ENCODE measurements at regions not wholly inside any gene's neighbourhood (a gene's known extent, or its start where the extent isn't known, plus 50 kb on each side); places are given as distances from the start of the nearest gene placed in this dataset.

DNA sequence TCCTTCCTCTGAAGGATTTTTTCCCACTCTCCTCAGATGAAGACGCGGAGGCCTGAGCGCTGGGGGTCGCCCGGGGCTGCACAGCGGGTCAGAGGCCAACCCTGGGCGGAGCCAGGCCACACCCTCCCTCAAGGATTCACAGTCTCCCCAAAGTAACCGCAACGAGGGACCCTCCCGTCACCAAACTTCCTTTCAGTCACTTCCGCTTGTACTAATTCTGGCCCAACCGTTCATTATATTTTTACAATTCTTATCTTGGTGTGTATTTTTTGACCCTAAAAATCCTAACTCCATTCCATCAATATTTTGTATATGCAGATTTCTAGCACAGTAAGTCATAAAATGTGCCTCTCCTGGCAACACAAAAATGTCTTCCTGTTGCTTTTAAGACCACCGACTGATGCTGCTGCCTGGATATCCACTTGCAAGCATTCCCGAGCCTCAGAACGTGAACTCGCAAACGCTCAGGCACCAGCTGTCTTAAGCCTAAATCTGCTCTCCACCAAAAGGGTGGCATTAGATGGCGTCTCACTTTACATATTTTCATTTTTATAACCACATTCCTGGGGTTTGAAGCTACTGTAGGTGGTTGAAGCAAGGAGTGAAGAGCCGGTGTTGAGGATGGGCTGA lies 128.0 kb downstream of the DLL1 start:
- H3K4me1 ChIP-seq (ENCODE audit: control insufficient read depth, extremely low read depth, insufficient read depth, low read length) = no peaks in the 10 kb centered on the region
- TF ChIP-seq EZH2 (IDR thresholded peaks at IDR 0.05; ENCODE audit: borderline replicate concordance, low read depth, low read length, severe bottlenecking) (no peak), POLR2AphosphoS5 (IDR thresholded peaks at IDR 0.05; ENCODE audit: insufficient read depth, low read depth, low read length) (no peak)
- no peak overlapping the region for H3K27ac ChIP-seq (ENCODE audit: insufficient read depth, low read depth, low read length)
- H4K20me1 ChIP-seq (replicated peaks; ENCODE audit: control insufficient read depth, extremely low read depth, insufficient read depth, low read length) = no peaks in the 10 kb centered on the region
- no peak overlapping the region for H3K4me3 ChIP-seq (replicated peaks in 1 of 3; ENCODE audit: insufficient read depth in 1 of 3, low read depth in 1 of 3, low read length in 3 of 3)
- intact Hi-C loops (cut with micrococcal nuclease) (no loop called here), dilution Hi-C loops (cut with MboI; ENCODE audit: extremely low pct_ligation_motif_present, low sequenced_read_pairs) (no loop called here)
- no peak overlapping the region for H3K4me2 ChIP-seq (ENCODE audit: insufficient read depth, low read length)
- ChIA-PET CTCF (no interaction called here), POLR2A (no interaction called here)
- DNase-seq (ENCODE audit: low read depth, low spot score) (no peak), FAIRE-seq (no peak)
- no peaks in the 10 kb centered on the region for H3K9me1 ChIP-seq (replicated peaks; ENCODE audit: control insufficient read depth, extremely low read depth, insufficient read depth, low read length)
- H3K79me2 ChIP-seq (ENCODE audit: control insufficient read depth, insufficient read depth, low read length) = no peaks in the 10 kb centered on the region
- no peak overlapping the region for H2AFZ ChIP-seq (ENCODE audit: low read depth, low read length)
- H3K27me3 ChIP-seq (ENCODE audit: control insufficient read depth in 2 of 2, insufficient read depth in 2 of 2, low read length in 2 of 2) = no peaks in the 10 kb centered on the region
- H3K36me3 ChIP-seq (ENCODE audit: control insufficient read depth in 2 of 2, extremely low read depth in 1 of 2, insufficient read depth in 2 of 2, low read length in 2 of 2) = no peaks in the 10 kb centered on the region
- no peak overlapping the region for H3K9ac ChIP-seq (replicated peaks; ENCODE audit: extremely low read depth, insufficient read depth, low read length)
- BruUV-seq (replicated peaks) = no TSS peak
- no peaks in the 10 kb centered on the region for H3K9me3 ChIP-seq (replicated peaks; ENCODE audit: control insufficient read depth, insufficient read depth, low read length)

DNA sequence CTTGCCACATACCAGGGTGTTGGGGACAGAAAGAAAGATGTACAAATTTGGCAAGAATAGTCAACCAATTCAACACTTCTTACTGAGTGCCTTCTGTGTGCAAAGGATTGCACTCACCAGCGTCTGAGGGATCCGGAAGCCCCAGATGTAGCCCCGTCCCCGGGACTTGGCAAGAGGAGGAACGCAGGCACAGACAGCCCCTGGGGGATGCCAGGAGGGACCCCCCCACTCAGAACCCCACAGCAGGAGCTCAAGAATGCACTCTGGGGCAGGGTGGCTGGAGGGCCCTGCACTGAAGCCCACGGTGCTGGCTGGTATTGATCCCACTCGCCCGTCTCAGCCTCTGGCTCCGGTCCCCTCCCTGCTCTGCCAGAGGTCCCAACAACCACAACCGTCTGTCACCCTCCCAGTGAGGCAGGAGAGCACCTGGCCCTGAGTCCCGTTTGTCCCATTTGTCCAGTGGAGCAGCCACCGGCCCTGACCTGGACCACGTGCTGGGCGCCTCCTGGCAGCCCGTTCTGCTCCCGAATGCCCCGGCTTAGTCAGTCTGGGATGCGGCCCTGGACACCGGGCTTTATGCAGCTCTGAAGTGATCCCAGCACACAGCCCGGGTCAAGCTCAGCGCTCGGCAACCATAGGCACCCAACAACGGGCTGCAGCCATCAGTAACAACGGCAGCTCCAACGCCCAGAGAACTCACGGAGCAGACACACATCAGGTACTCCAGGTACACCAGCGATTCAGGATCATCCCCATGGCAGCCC lies 128.7 kb downstream of the DLL1 start:
- no TSS peak for BruUV-seq (replicated peaks)
- ChIA-PET POLR2A (no interaction called here), CTCF (no interaction called here)
- H3K79me2 ChIP-seq (ENCODE audit: control insufficient read depth, insufficient read depth, low read length) = no peaks in the 10 kb centered on the region
- FAIRE-seq = no peak
- no peak overlapping the region for H2AFZ ChIP-seq (ENCODE audit: low read depth, low read length)
- H3K4me3 ChIP-seq (replicated peaks in 1 of 3; ENCODE audit: insufficient read depth in 1 of 3, low read depth in 1 of 3, low read length in 3 of 3) = no peak overlapping the region
- DNase-seq (ENCODE audit: low read depth, low spot score) = no peak
- H3K4me1 ChIP-seq (ENCODE audit: control insufficient read depth, extremely low read depth, insufficient read depth, low read length) = no peaks in the 10 kb centered on the region
- no peaks in the 10 kb centered on the region for H3K27me3 ChIP-seq (ENCODE audit: control insufficient read depth in 2 of 2, insufficient read depth in 2 of 2, low read length in 2 of 2)
- H3K36me3 ChIP-seq (ENCODE audit: control insufficient read depth in 2 of 2, extremely low read depth in 1 of 2, insufficient read depth in 2 of 2, low read length in 2 of 2) = no peaks in the 10 kb centered on the region
- dilution Hi-C loops (cut with MboI; ENCODE audit: extremely low pct_ligation_motif_present, low sequenced_read_pairs) (no loop called here), intact Hi-C loops (cut with micrococcal nuclease) (no loop called here)
- no peak overlapping the region for H3K9ac ChIP-seq (replicated peaks; ENCODE audit: extremely low read depth, insufficient read depth, low read length)
- H4K20me1 ChIP-seq (replicated peaks; ENCODE audit: control insufficient read depth, extremely low read depth, insufficient read depth, low read length) = no peaks in the 10 kb centered on the region
- TF ChIP-seq MYC (IDR thresholded peaks at IDR 0.05; ENCODE audit: low read depth, low read length) (no peak), EZH2 (IDR thresholded peaks at IDR 0.05; ENCODE audit: borderline replicate concordance, low read depth, low read length, severe bottlenecking) (no peak), POLR2AphosphoS5 (IDR thresholded peaks at IDR 0.05; ENCODE audit: insufficient read depth, low read depth, low read length) (no peak)
- no peak overlapping the region for H3K4me2 ChIP-seq (ENCODE audit: insufficient read depth, low read length)
- no peaks in the 10 kb centered on the region for H3K9me3 ChIP-seq (replicated peaks; ENCODE audit: control insufficient read depth, insufficient read depth, low read length)
- no peak overlapping the region for H3K27ac ChIP-seq (ENCODE audit: insufficient read depth, low read depth, low read length)
- H3K9me1 ChIP-seq (replicated peaks; ENCODE audit: control insufficient read depth, extremely low read depth, insufficient read depth, low read length) = no peaks in the 10 kb centered on the region
